ENCODE measurements at regions not wholly inside any gene's neighbourhood (a gene's known extent, or its start where the extent isn't known, plus 50 kb on each side); places are given as distances from the start of the nearest gene placed in this dataset.

GRCh38 chr4:163913571-163913970 lies 419.1 kb downstream of the TMA16 start:
- no peak for TF ChIP-seq CTCF (IDR thresholded peaks at IDR 0.05; ENCODE audit: low read depth, low read length, missing control alignments)
- H3K4me3 ChIP-seq (replicated peaks; ENCODE audit: low read depth, low read length), result no peak overlapping the region
- DNase-seq (ENCODE audit: extremely low read depth, low read depth), result no peak

GRCh38 chr4:163915896-163916295 lies 421.4 kb downstream of the TMA16 start:
- no peak for DNase-seq (ENCODE audit: extremely low read depth, low read depth)
- no peak for TF ChIP-seq CTCF (IDR thresholded peaks at IDR 0.05; ENCODE audit: low read depth, low read length, missing control alignments)
- no peak overlapping the region for H3K4me3 ChIP-seq (replicated peaks; ENCODE audit: low read depth, low read length)

GRCh38 chr4:163920426-163920825 lies 425.9 kb downstream of the TMA16 start:
- no peak for TF ChIP-seq CTCF (IDR thresholded peaks at IDR 0.05; ENCODE audit: low read depth, low read length, missing control alignments)
- no peak for DNase-seq (ENCODE audit: extremely low read depth, low read depth)
- H3K4me3 ChIP-seq (replicated peaks; ENCODE audit: low read depth, low read length), result no peak overlapping the region

GRCh38 chr4:163922302-163922701 lies 427.8 kb downstream of the TMA16 start:
- DNase-seq (ENCODE audit: extremely low read depth, low read depth), result no peak
- no peak overlapping the region for H3K4me3 ChIP-seq (replicated peaks; ENCODE audit: low read depth, low read length)
- TF ChIP-seq CTCF (IDR thresholded peaks at IDR 0.05; ENCODE audit: low read depth, low read length, missing control alignments), result no peak

- DNase-seq (ENCODE audit: extremely low read depth, low read depth), result no peak
- no peak overlapping the region for H3K4me3 ChIP-seq (replicated peaks; ENCODE audit: low read depth, low read length)
- no peak for TF ChIP-seq CTCF (IDR thresholded peaks at IDR 0.05; ENCODE audit: low read depth, low read length, missing control alignments)
Measured at GRCh38 chr4:163923092-163923491, 428.6 kb downstream of the TMA16 start.

GRCh38 chr4:163930086-163930485 lies 435.6 kb downstream of the TMA16 start:
- DNase-seq (ENCODE audit: extremely low read depth, low read depth), result no peak
- H3K4me3 ChIP-seq (replicated peaks; ENCODE audit: low read depth, low read length), result no peak overlapping the region
- TF ChIP-seq CTCF (IDR thresholded peaks at IDR 0.05; ENCODE audit: low read depth, low read length, missing control alignments), result no peak

GRCh38 chr4:163932504-163932903 lies 438.0 kb downstream of the TMA16 start:
- DNase-seq (ENCODE audit: extremely low read depth, low read depth), result no peak
- H3K4me3 ChIP-seq (replicated peaks; ENCODE audit: low read depth, low read length), result no peak overlapping the region
- no peak for TF ChIP-seq CTCF (IDR thresholded peaks at IDR 0.05; ENCODE audit: low read depth, low read length, missing control alignments)
